Kidney tubule cell (primary cell): ENCODE measurements at regions not wholly inside any gene's neighbourhood (a gene's known extent, or its start where the extent isn't known, plus 50 kb on each side); places are given as distances from the start of the nearest gene placed in this dataset.
A peak's percentile ranks its signal among the peaks of the same experiment; 100 is the strongest.
"Not testable (repeated sequence)": the region's sequence is repeated elsewhere in the genome, so short reads cannot be mapped to it uniquely, and the experiment has no call there.

ENCODE experiments used
- DNase-seq: peaks from one replicate; pipeline ENCODE4 v3.0.0-alpha.2; 2018; ENCODE audit warnings: low spot score

DNA sequence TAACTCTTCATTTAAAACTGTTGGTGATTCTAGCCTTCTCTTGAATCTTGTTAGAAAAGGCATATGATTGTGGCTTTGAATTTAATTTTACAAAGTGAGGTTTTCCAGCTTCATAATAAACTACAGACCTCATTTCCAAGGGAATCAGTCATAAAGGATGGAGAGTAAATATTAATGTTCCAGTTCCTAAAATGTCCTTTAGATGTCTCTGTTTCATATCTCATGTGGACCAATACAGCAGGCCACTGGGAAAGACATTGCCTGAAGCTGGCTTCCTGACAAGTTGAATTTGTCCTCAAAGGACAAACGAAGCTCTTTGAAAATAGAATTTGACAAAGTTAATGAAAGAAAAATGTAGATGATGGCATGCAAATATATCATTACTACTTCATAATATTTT is 125.4 kb downstream of the ZNF330 start:
- DNase-seq, result peak; percentile 67

DNA sequence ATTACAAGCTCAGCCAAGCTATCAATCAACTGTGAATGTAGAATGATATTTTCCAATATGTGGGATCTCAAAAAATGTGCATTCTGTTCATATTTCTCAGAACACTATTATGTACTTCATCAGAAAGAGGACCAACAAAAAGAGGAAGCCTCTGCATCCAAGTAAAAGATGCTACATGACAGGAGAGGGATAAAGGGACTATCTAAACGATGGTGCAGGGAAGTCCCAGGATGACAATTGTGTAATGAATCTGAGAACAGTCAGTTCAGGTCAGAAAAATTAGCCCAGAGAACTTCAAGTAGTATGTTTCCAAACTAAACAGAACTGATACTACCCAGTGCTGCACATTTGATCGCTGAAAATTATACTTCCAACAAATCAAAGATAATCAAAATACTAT is 127.0 kb downstream of the ZNF330 start:
- DNase-seq, result no peak

DNA sequence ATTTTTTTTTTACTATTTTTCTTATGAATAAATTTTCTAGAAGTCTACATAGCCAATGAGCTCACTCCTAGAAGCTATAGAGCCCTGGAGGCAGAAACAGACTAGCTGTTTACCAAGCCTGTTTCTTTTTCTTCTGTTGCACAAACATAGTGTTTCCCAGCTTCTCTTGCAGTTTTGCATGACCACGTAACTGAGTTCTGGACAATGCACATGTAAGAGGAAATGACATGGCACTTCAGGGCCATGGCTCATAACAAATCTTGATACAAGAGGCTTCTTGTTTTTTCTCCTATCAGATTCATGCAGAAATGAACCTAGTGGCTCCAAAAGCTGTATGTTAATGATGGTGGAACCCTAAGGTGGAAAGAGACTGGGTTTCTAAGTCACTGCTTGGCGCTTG is 127.4 kb downstream of the ZNF330 start:
- DNase-seq, result no peak

DNA sequence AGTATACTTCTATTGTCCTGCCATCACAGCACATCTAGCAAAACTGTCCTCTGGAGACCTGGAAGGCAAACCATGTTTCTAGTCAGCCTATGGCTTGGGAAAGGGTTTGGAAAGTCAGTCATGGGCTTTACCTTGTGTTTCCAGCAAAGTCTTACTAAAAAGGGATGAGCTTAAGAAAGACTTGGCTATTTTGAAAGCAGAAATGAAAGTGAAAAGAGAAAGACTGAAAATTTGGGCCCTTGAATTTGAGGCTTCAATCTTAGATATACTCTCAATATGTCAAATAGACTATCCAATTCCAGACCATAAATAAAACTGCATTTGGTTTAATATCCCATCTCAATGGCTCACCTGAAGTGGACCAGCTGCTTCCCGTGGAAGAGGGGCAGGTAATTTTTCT is 127.9 kb downstream of the ZNF330 start:
- DNase-seq, result no peak

DNA sequence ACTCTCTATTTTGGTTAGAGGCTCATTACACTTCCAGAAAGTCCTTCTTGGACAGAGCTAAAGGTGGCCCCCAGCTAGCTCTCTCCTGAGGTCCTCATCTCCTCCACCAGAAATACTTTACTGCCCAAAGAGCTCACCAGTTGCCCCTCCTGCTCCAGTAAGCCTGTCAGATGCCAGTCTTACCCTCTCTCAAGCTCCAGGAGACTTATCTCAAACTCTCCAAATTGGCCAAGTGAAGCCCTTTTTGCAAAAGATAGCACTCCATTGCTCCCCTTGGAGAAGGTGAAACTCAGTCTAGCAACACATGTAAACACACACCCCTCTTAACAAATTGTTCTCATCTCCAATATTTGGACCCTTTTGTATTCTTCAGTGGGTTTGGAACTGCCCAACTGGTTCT is 128.5 kb downstream of the ZNF330 start:
- no peak for DNase-seq

DNA sequence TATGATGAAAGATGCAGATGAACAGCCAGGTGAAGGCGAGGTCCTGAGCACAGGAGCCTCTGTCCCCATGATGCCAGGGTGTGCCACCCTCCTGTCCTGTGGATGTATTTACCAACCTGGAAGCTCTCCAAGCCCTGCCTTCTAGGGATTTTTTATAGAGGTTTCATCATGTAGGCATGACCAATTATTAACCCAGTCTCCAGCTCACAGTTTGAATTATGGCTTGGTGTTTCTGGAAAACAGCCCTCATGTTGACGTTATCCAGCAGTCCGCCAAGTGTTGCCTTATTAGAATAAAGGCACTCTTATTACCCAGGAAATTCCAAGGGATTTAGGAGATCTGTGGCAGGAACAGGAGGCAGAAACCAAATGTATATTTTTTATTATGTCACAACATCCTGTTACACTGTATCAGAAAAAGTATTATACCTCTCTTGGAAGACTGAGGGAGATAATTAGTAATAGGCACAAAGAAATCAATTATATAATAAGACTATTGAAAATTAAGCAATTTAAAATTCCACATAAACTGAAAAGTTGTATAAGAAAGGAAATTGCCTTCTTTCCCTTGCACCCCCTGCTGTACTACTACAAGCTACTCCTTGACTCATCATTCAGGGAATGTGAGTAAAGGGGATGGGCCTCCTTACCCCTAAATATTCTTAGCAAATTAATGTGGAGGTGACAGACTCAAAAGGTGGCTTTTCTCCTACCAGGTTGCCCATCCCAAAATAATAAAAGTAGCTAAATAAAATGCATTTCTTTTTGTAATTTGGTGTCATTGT is 129.6 kb downstream of the ZNF330 start:
- peak; percentile 97 for DNase-seq

DNA sequence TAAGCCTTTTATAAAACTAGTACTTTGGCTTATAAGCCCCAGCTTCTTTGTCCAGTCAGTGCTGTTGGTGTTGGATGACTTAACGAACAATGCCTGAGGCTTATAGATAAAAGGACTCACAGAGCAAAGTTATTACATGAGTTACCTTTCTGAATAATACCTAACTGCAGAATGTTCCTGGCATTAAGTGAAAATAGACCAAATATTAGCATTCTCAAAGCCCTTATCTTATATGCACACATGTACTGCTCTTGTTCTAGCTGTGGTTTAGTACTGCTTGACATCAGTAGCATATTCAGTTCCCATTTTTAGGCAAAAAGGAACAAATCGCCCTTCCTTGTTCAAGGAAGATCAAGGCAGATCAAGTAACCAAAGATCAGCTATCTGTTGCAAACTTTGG is 131.6 kb downstream of the ZNF330 start:
- DNase-seq, result no peak

DNA sequence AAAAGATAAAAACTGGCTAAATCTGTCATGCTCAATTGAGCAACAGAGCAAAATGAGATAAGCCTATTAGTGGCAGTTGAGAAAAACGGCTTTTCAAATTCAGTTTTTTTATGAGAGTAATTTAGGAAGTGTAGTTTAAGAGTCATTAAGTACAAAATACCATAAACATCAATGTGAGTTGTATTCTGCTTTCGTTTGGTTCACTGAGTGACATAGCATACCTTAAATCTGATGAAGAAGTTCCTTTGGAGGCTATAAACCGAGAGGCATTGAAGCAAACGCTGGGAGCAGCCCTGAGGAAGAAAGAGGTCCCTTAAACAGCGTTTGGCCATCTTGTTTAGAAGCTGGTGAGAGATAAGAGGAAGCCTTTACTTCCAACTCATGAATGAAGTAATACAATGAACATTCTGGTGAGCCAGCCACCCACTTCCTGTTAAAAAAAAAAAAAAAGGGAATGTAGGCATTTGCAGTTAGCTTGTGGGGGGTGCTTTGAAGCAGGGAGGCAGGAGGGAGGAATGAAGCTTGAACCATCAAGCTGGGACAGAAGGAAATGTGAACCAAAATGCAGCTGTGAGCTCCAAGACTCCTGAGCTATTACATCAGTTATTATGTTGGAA is 132.3 kb downstream of the ZNF330 start:
- peak; percentile 92 for DNase-seq

DNA sequence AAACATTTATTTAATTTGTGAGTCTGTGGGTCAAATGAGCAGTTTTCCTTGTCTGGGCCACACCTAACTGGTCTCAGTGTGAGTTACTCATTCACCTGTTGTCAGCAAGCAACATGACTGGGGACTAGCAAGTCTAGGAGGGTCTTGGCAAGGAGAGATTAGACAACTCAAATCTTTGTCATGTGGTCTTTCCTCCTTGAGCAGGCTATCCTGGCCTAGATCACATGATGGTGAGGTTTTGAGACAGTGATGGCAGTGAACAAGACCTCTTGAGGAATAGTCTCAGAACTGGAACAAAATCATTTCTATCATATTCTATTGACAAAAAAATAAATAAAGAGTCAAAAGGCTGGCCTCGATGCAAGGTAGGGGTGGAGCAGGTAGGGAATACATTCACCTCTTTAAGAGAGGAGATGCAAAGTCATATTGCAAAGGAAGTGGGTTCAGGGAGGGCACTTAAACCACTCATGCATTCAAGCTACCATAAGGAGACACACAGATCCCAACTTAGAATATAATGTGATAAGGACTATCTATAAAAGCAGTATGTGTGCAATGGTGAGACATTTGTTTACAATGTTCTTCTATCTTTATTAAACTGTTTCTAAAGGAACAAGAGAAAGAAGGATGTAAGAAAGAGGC is 135.7 kb downstream of the ZNF330 start:
- no peak for DNase-seq

DNA sequence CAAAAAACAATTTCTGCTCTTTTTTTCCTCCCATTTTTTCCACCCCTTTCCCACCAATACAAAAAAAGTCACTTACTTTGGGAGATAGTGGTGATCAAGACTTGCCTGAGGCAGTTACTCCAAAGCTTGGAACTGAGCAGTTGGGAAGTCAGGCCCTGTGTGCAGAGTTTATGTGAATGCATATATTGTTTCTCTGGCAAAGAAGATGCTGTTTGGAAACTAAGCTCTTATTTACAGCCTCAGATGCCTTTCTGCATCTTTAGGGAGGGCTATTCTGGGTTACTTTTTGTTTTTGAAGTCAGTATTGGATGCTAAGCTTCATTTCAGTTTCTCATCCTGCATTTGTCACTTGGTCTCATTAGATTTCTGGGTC is 136.3 kb downstream of the ZNF330 start:
- no peak for DNase-seq

DNA sequence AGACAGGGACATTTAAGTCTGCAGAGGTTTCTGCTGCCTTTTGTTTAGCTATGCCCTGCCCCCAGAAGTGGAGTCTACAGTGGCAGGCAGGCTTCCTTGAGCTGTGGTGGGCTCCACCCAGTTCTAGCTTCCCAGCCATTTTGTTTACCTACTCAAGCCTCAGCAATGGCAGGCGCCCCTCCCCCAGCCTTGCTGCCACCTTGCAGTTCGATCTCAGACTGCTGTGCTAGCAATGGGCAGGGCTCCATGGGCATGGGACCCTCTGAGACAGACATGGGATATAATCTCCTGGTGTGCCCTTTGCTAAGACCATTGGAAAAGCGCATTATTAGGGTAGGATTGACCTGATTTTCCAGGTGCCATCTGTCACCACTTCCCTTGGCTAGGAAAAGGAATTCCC is 147.5 kb downstream of the ZNF330 start:
- not testable (repeated sequence) for DNase-seq

DNA sequence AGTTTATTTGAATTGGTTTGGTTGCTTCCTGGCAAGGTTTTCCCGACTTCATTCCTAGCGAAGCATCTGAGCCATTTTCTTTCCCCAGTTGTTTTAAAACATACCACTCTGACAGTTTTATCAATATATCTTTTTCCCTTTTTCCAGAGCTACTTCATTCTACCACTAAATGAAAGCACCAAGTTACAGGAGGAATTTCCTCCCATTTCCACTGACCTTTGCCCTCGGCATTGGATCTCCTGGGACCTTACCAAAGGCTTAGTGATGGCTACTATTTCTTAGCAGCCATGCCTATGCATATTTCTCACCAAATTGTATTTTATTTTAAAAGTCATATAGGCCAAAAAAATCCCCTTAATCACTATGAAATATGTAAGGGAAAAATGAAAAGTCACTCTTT is 150.5 kb downstream of the ZNF330 start:
- no peak for DNase-seq

DNA sequence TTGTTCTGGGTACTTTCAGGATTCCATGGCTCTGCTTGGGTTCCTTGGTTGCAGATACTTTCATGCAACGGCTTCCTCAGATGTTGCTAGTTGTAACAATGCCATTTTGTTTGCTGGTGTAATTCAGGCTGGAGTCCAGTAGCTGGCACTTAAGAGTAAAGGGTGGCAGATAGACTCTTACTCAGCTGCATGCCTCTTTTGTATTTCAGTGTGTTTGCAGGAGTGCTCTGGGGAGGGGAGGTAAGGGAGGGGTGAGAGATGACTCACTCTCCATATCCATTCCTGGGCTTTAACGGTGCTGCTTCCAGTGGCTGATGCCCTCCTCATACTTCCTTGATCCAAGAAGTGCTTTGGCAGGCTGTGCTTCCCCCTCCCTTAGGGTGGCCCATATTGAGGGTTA is 155.2 kb downstream of the ZNF330 start:
- peak; percentile 96 for DNase-seq

DNA sequence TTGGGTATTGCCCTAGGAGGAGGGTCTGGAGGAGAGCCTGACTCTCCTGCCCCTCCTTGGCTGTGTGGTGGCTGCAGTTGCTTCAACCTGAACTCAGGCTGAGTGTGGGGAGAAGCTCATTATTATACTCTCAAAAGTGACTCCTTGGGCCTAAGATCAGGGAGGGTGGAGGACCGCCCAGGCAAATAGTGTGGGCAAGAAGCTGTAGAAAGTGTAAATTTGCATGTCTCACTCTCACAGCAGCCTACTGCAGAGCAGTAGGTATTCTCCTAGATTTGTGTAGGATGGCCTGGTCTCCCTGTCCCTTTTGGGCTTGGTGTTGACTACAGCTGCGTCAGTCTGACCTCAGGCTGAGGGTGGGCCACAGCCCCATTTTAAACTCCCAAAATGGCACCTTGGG is 156.1 kb downstream of the ZNF330 start:
- DNase-seq, result no peak

DNA sequence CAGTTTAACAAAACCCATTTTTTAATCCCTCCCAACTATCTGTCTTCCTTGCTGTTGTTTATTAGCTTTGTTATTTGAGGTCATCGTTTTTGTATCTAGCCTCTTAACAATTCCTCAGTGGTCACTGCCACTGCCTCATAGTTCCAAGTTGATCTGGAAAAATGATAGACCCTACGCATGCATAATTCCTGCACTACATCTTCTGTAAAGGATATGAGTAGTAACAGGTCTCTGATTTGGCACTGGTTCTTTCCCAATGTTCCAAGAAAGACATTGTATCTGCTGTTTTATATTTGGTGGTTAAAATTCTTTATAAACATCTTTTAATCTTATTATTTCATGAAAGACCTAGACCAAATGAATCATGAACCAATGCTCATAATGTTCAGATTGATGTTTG is 166.6 kb downstream of the ZNF330 start:
- no peak for DNase-seq

DNA sequence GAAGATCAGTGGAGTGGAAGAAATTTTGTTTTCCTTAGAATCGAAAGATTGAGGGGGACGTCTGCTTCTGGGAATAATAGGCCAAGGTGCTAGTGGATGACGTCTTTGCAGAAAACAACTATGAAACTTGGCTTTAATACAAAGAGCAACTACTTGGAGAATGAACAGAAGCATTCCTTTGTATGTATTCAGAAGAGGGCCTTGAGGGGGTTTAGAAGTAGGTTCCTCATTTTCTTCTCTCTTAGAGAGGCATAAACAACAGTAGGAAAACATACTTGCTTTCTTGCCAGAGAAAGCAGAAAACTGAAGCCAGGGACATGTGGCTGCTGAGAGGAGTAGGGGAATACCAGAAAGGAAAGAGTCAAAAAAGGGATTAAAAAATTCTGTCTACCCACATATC is 167.8 kb downstream of the ZNF330 start:
- DNase-seq, result peak; percentile 33

DNA sequence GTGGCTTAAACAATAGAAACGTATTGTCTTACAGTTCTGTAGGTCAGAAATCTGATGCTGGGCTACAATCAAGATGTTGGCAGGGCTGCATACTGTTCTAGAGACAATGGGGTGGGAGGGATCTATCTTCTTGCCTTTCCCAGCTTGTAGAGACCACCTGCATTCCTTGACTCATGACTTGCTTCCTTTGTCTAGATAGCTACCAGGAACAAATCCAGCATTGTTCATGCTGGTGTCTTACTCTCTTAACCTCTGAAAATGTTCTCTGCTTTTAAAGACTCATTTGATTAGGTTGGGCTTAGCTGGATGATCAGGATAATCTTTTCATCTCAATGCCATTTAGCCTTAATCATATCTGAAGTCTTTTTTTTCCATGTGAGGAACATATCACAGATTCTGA is 169.0 kb downstream of the ZNF330 start:
- DNase-seq, result peak; percentile 26

DNA sequence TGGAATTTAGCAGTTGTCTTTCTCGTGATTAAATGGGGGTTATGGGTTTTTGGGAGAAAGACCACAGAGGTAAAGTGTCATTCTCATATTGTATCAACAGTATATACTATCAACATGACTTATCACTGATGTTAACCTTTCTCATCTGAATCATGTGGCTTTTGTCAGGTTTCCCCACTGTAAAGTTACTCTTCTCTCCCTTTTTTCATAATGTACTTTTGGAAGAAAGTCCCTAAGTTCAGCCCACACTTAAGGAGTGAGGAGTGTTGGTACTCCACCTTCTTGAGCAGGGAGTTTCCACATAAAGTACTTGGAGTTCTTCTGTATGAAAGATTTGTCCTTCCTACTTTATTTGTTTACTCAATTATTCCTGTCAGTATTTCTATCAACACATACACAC is 169.9 kb downstream of the ZNF330 start:
- no peak for DNase-seq

DNA sequence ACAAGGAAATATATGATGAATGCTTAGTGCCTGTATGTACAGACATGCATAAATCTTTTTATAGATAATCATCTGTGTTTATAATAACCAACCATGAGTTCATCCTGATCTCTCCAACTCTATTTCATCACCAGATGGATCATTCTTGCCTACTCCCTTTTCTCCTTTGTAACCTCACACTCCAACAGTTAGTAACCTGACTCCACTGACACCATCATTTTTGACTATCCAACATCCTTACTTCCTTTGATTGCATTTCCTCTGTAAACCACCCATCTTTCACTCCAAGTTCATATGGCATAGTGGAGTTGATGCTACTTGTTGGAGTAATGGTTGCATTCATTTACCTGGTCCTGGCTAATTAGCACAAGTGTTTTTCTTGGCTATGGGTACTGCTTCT is 170.6 kb downstream of the ZNF330 start:
- no peak for DNase-seq

DNA sequence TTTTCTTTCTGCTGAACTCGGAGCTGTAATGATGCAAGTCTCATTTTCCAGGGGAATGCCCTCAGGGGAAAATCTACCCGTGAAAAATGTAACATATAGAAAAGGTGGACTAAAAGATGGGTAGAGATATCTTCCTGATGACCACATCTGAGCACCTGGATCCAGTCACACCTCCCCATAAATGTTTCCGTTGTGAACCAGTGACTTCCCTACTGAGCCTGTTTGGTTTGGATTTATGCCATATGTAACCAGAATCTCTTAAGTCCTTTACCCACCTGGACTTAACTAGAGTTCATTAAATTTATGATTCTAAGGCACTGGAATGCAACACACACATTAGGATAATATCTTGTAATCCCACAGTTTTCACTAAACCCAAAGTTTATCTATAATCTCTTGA is 171.1 kb downstream of the ZNF330 start:
- DNase-seq, result peak; percentile 74

DNA sequence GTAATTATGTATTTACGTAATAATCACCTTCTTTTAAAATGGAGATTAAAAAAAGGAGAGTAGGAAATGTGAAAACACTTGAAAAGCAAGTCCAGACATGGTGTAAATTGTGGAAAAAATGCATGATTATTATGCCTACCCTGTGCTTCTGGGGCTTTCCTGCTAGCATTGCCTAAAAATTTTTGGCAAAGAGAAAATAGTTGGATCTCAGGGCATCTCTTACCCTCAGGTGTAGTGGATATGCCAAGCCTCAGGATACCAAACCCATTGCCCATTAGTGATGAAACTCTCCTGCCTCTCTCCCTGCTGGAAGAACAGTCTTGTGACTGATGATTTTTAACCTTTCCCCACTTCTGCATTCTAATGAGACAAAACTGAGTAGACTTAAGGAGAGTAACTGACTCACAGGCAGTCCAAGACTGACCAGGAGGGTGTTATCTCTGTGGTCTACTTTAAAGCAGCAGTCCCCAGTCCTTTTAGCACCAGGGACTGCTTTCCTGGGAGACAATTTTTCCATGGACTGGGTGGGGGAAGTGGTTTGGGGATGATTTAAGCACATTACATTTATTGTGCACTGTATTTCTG is 174.6 kb downstream of the ZNF330 start:
- peak; percentile 47 for DNase-seq

DNA sequence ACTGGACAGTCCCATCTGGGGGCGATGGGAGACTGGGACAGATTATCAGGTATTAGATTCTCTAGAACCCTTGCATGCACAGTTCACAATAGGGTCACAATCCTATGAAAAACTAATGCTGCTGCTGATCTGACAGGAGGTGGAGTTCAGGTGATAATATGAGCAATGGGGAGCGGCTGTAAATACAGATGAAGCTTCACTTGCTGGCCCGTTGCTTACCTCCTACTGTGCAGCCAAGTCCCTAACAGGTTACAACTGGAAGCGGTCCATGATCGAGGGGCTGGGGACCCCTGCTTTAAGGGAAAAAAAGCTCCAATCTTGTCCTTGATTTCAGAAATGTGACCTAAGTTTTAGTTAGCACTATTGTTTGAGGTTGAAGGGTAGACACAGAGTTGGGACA is 175.2 kb downstream of the ZNF330 start:
- no peak for DNase-seq

DNA sequence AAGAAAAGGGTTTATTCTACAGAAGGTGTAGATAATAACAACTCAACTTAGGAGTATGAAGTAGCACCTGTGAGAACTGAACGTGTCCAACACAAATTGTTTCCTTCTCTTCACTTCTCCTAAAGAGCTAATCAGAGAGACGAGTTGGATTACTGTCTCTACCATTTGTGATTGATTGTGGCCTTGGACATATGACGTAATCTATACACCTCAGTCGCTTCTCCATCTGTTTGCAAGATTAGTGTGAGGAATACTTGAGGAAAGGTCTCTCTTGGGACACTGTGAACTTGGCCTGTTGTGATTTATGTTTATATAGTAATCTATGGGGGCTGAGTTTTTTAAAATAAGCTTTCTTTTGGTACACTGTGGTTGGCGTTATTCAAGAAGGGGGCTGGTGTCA is 182.0 kb downstream of the ZNF330 start:
- DNase-seq, result no peak
